WTC11 (cell line): ENCODE measurements at regions not wholly inside any gene's neighbourhood (a gene's known extent, or its start where the extent isn't known, plus 50 kb on each side); places are given as distances from the start of the nearest gene placed in this dataset.

Experiments used
- ATF6 ChIP-seq: sonication (generic); formaldehyde crosslinking; IDR thresholded peaks from 2 replicates; pipeline ENCODE4 v1.8.1; 2023; ENCODE audit warnings: mild to moderate bottlenecking, missing genetic modification reagents
- CTCF ChIP-seq: fragments of 200-600 bp; IDR thresholded peaks from 2 replicates; pipeline ENCODE4 v1.8.0; 2022; ENCODE audit warnings: antibody characterized with exemption
- MXD4 ChIP-seq: fragments of 250-450 bp; sonication (Bioruptor Pico); IDR thresholded peaks from 2 replicates; pipeline ENCODE4 v1.8.0; 2021; ENCODE audit warnings: mild to moderate bottlenecking, moderate library complexity, borderline replicate concordance
- MYBL2 ChIP-seq: sonication (generic); formaldehyde crosslinking; IDR thresholded peaks from 2 replicates; pipeline ENCODE4 v1.8.1; 2023; ENCODE audit warnings: mild to moderate bottlenecking, moderate library complexity, missing genetic modification reagents
- TCF7 ChIP-seq: sonication (generic); formaldehyde crosslinking; IDR thresholded peaks from 2 replicates; pipeline ENCODE4 v1.8.0; 2022; ENCODE audit warnings: mild to moderate bottlenecking, low read depth, missing genetic modification reagents, moderate library complexity
- USF2 ChIP-seq: sonication (generic); formaldehyde crosslinking; IDR thresholded peaks from 2 replicates; pipeline ENCODE4 v1.8.1; 2023; ENCODE audit warnings: mild to moderate bottlenecking, missing genetic modification reagents, moderate library complexity
- ZNF512 ChIP-seq: sonication (generic); formaldehyde crosslinking; IDR thresholded peaks from 2 replicates; pipeline ENCODE4 v1.8.1; 2022; ENCODE audit warnings: missing genetic modification reagents, borderline replicate concordance

- TF ChIP-seq USF2 (CRISPR knock-in tag) = no peak
- TF ChIP-seq MXD4 (CRISPR knock-in tag) = no peak
- TF ChIP-seq ZNF512 = no peak
- no peak for TF ChIP-seq CTCF
- no peak for TF ChIP-seq TCF7 (CRISPR knock-in tag)
- no peak for TF ChIP-seq ATF6
- TF ChIP-seq MYBL2 (CRISPR knock-in tag) = no peak
These were observed 142.5 kb downstream of the ZNF664 start for GRCh38 chr12:124115496-124115895.
